ENCODE measurements at regions not wholly inside any gene's neighbourhood (a gene's known extent, or its start where the extent isn't known, plus 50 kb on each side); places are given as distances from the start of the nearest gene placed in this dataset.

DNA sequence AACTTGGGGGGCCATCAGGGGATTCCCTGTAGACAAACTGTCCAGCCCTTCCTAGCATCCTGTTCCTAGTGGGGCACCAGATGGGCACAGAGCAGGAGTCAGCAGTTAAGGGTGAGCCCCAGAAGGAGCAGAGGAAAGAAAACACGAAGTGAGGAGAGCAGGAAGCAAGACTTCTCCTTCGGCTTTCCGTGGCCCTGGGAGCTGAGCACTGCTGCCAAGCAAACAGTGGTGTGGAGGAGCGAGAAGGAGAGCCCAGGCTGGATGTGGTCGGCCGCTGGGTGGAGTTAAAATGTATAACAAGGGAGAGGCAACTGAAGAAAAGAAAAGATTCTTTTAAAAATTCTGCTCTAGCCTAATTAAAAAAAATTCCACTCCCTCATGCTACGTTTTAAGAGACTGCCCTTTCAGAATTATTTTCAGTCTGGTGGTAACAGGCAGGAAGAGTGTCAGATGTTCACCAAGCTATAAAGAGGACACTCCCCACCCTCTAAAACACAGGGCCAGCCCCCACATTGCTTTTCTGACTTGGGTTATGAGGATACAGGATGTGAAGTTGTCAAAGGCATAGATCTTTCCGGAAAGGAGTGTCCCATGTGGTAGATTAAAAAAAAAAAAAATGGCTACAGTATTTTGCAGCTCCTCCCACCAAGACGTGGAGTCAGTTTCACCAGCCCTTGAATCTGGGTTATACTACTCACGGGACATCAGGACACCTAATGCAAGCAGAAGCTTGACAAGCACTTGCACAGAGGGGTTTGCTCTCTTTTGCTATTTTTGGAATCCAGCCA lies 74.9 kb upstream of the ZFHX3 start:
- TF ChIP-seq POLR2A (IDR thresholded peaks at IDR 0.05; ENCODE audit: low read length) (no peak), GATA1 (IDR thresholded peaks at IDR 0.05; ENCODE audit: low read depth, low read length) (no peak)
